Fibroblast of skin of scalp (primary cell): ENCODE measurements at regions not wholly inside any gene's neighbourhood (a gene's known extent, or its start where the extent isn't known, plus 50 kb on each side); places are given as distances from the start of the nearest gene placed in this dataset.
"Not testable (repeated sequence)": the region's sequence is repeated elsewhere in the genome, so short reads cannot be mapped to it uniquely, and the experiment has no call there.

ENCODE experiments used
- DNase-seq: peaks from one replicate; pipeline ENCODE4 v3.0.0-alpha.2; 2013

- DNase-seq, result no peak
Observed at GRCh38 chr5:62969409-62970120, 390.9 kb downstream of the LRRC70 start.

GRCh38 chr5:62964428-62964827 lies 385.8 kb downstream of the LRRC70 start:
- no peak for DNase-seq

- DNase-seq, result no peak
Observed at GRCh38 chr5:62960781-62961180, 382.2 kb downstream of the LRRC70 start.

- DNase-seq, result no peak
Observed at GRCh38 chr5:62956597-62956996, 378.0 kb downstream of the LRRC70 start.

- no peak for DNase-seq
Observed at GRCh38 chr5:62954578-62954977, 376.0 kb downstream of the LRRC70 start.

GRCh38 chr5:62948301-62948700 lies 369.7 kb downstream of the LRRC70 start:
- no peak for DNase-seq

GRCh38 chr5:62942384-62942783 lies 363.8 kb downstream of the LRRC70 start:
- DNase-seq, result no peak

- peak; percentile 2 for DNase-seq
Observed at GRCh38 chr5:62938927-62939326, 360.3 kb downstream of the LRRC70 start.

GRCh38 chr5:62937661-62938558 lies 359.3 kb downstream of the LRRC70 start:
- peak; percentile 18 for DNase-seq

- DNase-seq, result no peak
Observed at GRCh38 chr5:62935660-62936059, 357.0 kb downstream of the LRRC70 start.

GRCh38 chr5:62934319-62934718 lies 355.7 kb downstream of the LRRC70 start:
- no peak for DNase-seq

- no peak for DNase-seq
Observed at GRCh38 chr5:62933261-62933660, 354.6 kb downstream of the LRRC70 start.

GRCh38 chr5:62931153-62931950 lies 352.7 kb downstream of the LRRC70 start:
- no peak for DNase-seq

- DNase-seq, result no peak
Observed at GRCh38 chr5:62922191-62922590, 343.6 kb downstream of the LRRC70 start.

GRCh38 chr5:62920856-62921255 lies 342.2 kb downstream of the LRRC70 start:
- DNase-seq, result no peak

- DNase-seq, result no peak
Observed at GRCh38 chr5:62909326-62909725, 330.7 kb downstream of the LRRC70 start.

GRCh38 chr5:62902126-62902525 lies 323.5 kb downstream of the LRRC70 start:
- no peak for DNase-seq

GRCh38 chr5:62900976-62901375 lies 322.4 kb downstream of the LRRC70 start:
- no peak for DNase-seq

- DNase-seq, result no peak
Observed at GRCh38 chr5:62896121-62896893, 317.7 kb downstream of the LRRC70 start.

- DNase-seq, result no peak
Observed at GRCh38 chr5:62886603-62887315, 308.1 kb downstream of the LRRC70 start.

- DNase-seq, result not testable (repeated sequence)
Observed at GRCh38 chr5:62837330-62837729, 258.7 kb downstream of the LRRC70 start.

- DNase-seq, result no peak
Observed at GRCh38 chr5:62829604-62829986, 251.0 kb downstream of the LRRC70 start.
